ENCODE measurements at regions not wholly inside any gene's neighbourhood (a gene's known extent, or its start where the extent isn't known, plus 50 kb on each side); places are given as distances from the start of the nearest gene placed in this dataset.
"Not testable (repeated sequence)": the region's sequence is repeated elsewhere in the genome, so short reads cannot be mapped to it uniquely, and the experiment has no call there.

- no peak for DNase-seq (ENCODE audit: low read depth in 4 of 4, low spot score in 3 of 4)
These were observed 256.0 kb downstream of the SV2B start for GRCh38 chr15:91356083-91356482.

GRCh38 chr15:91357011-91357410 lies 257.0 kb downstream of the SV2B start:
- DNase-seq (ENCODE audit: low read depth in 4 of 4, low spot score in 3 of 4): no peak

- no peak for DNase-seq (ENCODE audit: low read depth in 4 of 4, low spot score in 3 of 4)
These were observed 257.4 kb downstream of the SV2B start for GRCh38 chr15:91357486-91357885.

DNA sequence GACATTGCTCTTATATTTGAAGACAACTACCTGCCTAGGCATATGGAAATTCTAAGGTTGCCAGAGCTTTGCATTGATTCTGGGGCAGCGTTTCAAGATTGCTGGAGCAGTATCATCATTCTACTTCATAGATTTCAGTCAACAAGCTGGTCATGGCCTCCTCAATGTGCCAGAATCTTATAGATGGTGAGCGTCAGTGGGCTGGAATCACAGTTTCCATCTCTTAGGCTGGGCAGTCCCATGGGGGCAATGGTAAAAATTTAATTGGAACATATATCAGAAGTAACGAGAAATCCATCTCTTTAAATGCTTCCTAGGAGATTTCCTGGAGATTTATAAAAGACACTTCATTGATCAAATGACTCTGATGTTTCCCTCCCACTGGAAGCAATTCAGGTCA lies 258.3 kb downstream of the SV2B start:
- no peak for DNase-seq (ENCODE audit: low read depth in 4 of 4, low spot score in 3 of 4)

DNA sequence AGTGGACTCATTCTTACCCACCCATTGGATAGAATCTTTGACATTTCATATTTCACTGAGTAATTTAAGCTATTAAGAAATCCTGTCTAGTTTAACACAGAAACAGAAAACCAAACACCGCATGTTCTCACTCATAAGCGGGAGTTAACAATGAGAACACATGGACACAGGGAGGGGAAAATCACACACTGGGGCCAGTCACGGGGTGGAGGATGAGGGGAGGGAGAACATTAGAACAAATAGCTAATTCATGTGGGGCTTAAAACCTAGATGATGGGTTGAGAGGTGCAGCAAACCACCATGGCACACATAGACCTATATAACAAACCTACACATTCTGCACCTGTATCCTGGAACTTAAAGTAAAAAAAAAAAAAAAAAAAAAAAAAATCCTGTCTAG lies 261.6 kb downstream of the SV2B start:
- DNase-seq (ENCODE audit: low read depth in 4 of 4, low spot score in 3 of 4): not testable (repeated sequence)

GRCh38 chr15:91366111-91366510 lies 266.1 kb downstream of the SV2B start:
- no peak for DNase-seq (ENCODE audit: low read depth in 4 of 4, low spot score in 3 of 4)

DNA sequence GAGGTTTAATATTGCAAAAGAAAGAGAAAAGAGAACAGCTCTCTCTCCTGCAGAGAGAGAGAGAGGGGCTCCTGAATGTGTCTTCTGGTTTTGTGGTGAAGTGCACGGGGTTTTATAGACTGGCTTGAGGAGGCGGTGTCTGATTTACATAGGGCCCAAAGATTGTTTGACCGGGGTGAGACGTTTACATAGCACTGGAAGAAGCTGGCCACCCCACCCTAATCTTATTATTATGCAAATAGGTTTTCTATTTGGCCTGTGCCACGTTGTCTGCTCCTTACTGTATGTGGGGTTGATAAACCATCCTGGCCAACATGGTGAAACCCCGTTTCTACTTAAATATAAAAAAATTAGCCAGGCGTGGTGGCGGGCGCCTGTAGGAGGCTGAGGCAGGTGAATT lies 268.6 kb downstream of the SV2B start:
- DNase-seq (ENCODE audit: low read depth in 4 of 4, low spot score in 3 of 4): no peak

- DNase-seq (ENCODE audit: low read depth in 4 of 4, low spot score in 3 of 4): no peak
These were observed 269.8 kb downstream of the SV2B start for GRCh38 chr15:91369823-91370222.

- DNase-seq (ENCODE audit: low read depth in 4 of 4, low spot score in 3 of 4): not testable (repeated sequence)
These were observed 271.3 kb downstream of the SV2B start for GRCh38 chr15:91371345-91371744.

GRCh38 chr15:91374336-91374735 lies 274.3 kb downstream of the SV2B start:
- DNase-seq (ENCODE audit: low read depth in 4 of 4, low spot score in 3 of 4): no peak

- DNase-seq (ENCODE audit: low read depth in 4 of 4, low spot score in 3 of 4): no peak
These were observed 276.0 kb downstream of the SV2B start for GRCh38 chr15:91376038-91376437.

DNA sequence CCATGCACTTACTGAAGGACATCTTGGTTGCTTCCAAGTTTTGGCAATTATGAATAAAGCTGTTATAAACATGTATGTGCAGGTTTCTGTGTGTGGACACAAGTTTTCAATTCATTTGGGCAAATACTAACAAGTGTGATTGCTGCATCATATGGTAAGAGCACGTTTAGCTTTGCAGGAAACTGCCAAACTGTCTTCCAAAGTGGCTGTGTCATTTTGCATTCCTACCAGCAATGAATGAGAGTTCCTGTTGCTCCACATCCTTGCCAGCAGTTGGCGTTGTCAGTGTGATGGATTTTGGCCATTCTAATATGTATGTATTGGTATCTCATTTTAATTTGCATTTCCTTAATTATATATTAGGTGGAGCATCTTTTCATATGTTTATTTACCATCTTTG lies 280.1 kb downstream of the SV2B start:
- no peak for DNase-seq (ENCODE audit: low read depth in 4 of 4, low spot score in 3 of 4)

- no peak for DNase-seq (ENCODE audit: low read depth in 4 of 4, low spot score in 3 of 4)
These were observed 283.5 kb downstream of the SV2B start for GRCh38 chr15:91383532-91383931.

GRCh38 chr15:91384189-91384730 lies 284.2 kb downstream of the SV2B start:
- DNase-seq (ENCODE audit: low read depth in 4 of 4, low spot score in 3 of 4): no peak

- DNase-seq (ENCODE audit: low read depth in 4 of 4, low spot score in 3 of 4): no peak
These were observed 285.3 kb downstream of the SV2B start for GRCh38 chr15:91385311-91385710.

GRCh38 chr15:91393186-91393585 lies 293.1 kb downstream of the SV2B start:
- no peak for DNase-seq (ENCODE audit: low read depth in 4 of 4, low spot score in 3 of 4)

DNA sequence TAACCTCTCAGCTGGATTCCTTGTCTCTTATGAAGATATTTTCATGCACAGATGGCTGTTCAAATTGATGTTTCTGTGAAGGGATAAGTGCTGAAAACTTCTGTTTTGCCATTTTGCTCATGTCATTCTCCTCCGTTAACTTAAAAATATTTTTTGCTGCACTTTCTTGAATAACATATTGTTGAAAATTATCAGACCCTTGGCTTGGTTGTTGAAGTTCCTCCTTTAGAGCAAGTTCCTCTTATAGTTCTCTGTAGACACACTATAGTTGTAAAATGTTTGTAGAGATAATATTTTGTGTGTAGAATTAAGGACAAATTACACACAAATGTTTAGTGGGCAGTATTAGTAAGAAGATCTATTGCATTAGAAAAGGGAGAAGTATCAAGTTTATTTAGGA lies 300.4 kb downstream of the SV2B start:
- no peak for DNase-seq (ENCODE audit: low read depth in 4 of 4, low spot score in 3 of 4)

- no peak for DNase-seq (ENCODE audit: low read depth in 4 of 4, low spot score in 3 of 4)
These were observed 307.3 kb downstream of the SV2B start for GRCh38 chr15:91407269-91407889.

DNA sequence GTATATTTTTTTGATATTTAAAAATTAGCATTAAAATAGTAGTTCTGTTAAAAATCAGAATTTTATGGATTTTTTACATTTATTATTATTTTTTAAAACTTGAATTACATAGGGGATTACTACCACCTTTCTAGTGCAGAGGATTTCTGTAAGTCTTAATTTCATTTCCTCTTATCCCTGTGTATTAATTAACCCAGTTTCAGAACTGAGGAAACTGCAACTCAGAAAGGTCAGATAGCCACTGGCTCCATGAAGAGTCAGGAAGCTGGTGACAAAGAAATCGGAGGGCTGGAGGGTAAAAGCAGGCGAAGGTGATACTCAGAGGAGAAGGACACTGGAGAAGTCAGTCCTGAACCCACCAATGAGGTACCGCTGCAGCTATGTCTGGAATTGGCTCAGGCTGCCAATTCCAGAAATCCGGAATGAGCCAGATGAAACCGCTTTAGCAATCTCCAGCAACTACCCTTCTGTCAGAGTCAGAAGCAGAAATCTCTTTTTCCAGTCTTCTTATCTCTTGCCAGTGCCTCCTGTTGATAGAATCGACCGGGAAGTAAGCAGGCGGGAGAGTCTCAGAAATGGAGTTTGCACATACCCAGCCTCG lies 308.5 kb downstream of the SV2B start:
- peak in 1 of 4 donors; percentile 17 for DNase-seq (ENCODE audit: low read depth in 4 of 4, low spot score in 3 of 4)

DNA sequence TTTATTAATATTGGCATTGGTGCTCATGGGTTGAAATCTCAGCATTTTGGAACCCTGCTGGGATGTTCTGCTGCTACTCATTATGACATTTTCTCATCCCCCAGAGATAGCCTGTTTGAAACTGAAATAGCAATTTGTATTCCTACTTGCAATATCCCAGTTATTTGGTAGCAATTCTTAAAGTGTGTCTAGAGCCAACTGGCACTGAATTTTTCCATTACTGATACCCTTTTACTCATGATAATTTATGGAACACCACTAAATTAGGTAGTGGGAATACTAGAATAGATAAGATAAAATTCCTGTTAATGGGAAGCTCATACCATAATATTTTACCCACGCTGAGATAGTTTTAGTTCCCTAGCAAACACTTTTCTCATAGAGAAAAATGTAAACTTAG lies 309.3 kb downstream of the SV2B start:
- no peak for DNase-seq (ENCODE audit: low read depth in 4 of 4, low spot score in 3 of 4)

DNA sequence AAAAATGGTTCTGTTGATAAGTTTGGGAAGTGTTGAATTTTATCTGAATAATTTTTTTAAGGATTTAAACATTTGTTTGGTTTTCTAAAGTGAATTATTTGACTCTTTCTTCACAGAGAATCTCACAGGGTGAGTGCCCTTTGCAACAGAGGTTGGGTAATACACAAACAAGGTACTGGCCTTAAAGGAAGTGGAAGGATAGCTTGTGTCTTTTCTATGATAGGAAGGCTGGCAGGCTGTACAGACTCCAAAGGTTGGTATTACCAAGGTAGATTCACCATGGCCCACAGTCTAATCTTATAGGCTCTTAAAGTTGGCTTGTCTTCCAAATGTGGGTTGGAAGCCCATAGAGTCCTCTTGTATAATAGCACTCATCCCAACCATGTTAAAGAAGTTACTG lies 311.5 kb downstream of the SV2B start:
- no peak for DNase-seq (ENCODE audit: low read depth in 4 of 4, low spot score in 3 of 4)

GRCh38 chr15:91412138-91412928 lies 312.3 kb downstream of the SV2B start:
- DNase-seq (ENCODE audit: low read depth in 4 of 4, low spot score in 3 of 4): no peak
